Heart left ventricle (tissue), 13 donors: ENCODE measurements at regions not wholly inside any gene's neighbourhood (a gene's known extent, or its start where the extent isn't known, plus 50 kb on each side); places are given as distances from the start of the nearest gene placed in this dataset.

Experiments used
- CTCF ChIP-seq, 12 donors: fragments of 200-600 bp; sonication (generic) in 4 of 12; IDR thresholded peaks; one replicate each; pipeline versions ENCODE4 v1.5.0 to v1.8.0; 2018 to 2022; ENCODE audit warnings: antibody characterized with exemption in 12 of 12, mild to moderate bottlenecking in 5 of 12
- POLR2A ChIP-seq, 2 donors: fragments of 450-650 bp; IDR thresholded peaks; one replicate each; pipeline ENCODE4 v1.6.1; 2017; ENCODE audit warnings: antibody characterized with exemption in 2 of 2, mild to moderate bottlenecking in 2 of 2, moderate library complexity in 2 of 2
- donor health status: ischemic (EF 13 %, LVEDD 7.1; RV severe dilation, severe dysfunction).
- donor health status: DM: no; HTN: yes; CAD: no.
- donor health status: DM: no; HTN: no; CAD: no.
- donor health status: ischemic (EF 25% LVEDD 6.9; RV normal size, moderate dysfunction).
- donor health status: ischemic (EF 25% LVEDD 5.7; RV mildly dilated, moderate dysfunction).
- donor health status: ischemic (EF 35%, LVEDD 5.7; RV mildly dilated, moderate dysfunction).
- donor health status: nonischemic (EF 11% LVEDD 7.7; RV severe dilation, severe dysfunction).
- donor health status: DM: yes; HTN: yes; CAD: no.
- donor health status: PGD.
- donor health status: ischemic (EF 29% LVEDD 5.4; RV normal size, mild dysfunction).
- donor health status: nonischemic (EF 23%, LVEDD 6.1; RV moderate dilation, normal function).

GRCh38 chr1:238672806-238673205 lies 713.6 kb upstream of the CHRM3 start:
- TF ChIP-seq CTCF (IDR thresholded peaks at IDR 0.05) (no peak), POLR2A (IDR thresholded peaks at IDR 0.05) (no peak)
